GM19463 (cell line): ENCODE measurements at regions not wholly inside any gene's neighbourhood (a gene's known extent, or its start where the extent isn't known, plus 50 kb on each side); places are given as distances from the start of the nearest gene placed in this dataset.
"Not testable (repeated sequence)": the region's sequence is repeated elsewhere in the genome, so short reads cannot be mapped to it uniquely, and the experiment has no call there.

Source experiments
- ATAC-seq: cut with Tn5 transposase; IDR thresholded peaks from one replicate; pipeline ENCODE4 v1.9.1; 2021; ENCODE audit warnings: mild to moderate bottlenecking, moderate library complexity; ENCODE audit not compliant: unreplicated experiment

DNA sequence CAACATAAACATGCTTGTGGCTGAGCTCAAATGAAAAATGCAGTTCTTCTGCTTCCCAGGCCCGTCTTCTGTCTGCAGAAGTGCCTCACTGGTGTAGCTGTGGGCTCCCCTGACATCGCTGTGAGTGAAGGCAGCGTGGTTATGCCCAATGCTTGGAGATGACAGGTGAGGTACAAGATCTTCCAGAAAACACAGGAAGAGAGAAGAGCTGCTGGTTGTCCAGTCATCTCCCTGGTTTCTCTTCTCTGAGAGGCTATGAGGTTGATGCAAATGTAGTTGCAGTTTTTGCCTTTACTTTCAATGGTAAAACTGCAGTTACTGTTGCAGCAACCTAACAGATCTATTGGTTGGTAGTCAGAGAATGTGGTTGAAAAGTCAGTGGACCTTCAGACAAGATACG is 223.6 kb downstream of the GATA3 start:
- no peak for ATAC-seq

DNA sequence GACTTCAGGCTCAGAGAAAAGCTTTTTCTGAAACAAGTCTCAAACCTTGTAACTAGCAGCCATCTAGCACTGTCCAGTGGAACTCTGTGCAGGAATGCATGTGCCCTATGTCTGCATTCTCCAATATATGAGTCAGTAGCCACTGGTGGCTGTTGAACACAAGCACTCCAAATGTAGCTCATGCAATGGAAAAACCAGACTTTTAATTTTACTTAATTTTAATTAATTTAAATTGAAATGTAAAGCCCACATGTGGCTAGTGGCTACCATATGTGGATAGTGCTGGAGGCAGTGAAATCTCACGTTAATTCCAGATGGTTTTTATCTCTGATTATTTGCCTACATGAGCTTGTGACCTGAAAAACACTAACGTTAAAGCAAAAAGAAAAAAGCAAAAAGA is 225.1 kb downstream of the GATA3 start:
- no peak for ATAC-seq

DNA sequence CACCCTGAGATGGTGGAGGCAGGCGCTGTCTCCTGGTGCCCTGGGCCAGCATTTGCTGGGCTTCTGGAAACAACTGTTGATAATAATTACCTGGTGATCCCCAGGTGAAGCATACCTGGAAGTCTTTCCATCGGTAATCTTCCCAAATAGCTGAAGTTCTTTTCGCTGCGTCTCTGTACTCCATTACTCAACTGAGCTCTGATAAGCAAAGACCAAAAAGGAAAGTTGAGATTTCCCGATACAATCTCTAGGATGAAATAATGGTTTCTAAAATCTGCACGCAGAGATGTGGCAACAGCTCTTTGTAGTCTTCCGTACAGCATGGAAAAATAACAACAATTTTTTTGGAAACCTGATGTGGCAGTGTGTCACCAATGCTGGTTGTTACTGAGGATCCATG is 226.5 kb downstream of the GATA3 start:
- no peak for ATAC-seq

- no peak for ATAC-seq
Measured at GRCh38 chr10:8282340-8282739, 227.9 kb downstream of the GATA3 start.

- no peak for ATAC-seq
Measured at GRCh38 chr10:8283166-8283905, 228.8 kb downstream of the GATA3 start.

DNA sequence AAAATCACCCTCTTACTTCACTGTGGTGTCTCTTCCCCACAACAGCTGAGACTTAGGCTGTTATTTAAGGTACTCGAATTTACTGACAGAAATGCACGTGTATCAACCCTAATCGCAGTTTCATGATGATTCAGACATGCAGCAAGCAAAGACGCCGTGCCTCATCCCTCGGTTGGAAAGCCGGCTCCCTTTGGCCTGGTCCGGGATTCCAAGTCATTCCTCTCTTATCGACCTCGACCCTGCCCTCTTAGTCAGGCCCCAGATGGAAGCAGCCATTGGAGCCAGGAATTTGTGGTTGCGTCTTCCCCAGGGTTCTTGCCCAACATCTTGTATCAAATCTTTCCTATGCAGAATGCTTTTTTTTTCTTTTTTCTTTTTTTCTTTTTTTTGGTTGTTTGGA is 229.5 kb downstream of the GATA3 start:
- ATAC-seq = no peak

GRCh38 chr10:8285970-8286369 is 231.5 kb downstream of the GATA3 start:
- ATAC-seq = not testable (repeated sequence)

DNA sequence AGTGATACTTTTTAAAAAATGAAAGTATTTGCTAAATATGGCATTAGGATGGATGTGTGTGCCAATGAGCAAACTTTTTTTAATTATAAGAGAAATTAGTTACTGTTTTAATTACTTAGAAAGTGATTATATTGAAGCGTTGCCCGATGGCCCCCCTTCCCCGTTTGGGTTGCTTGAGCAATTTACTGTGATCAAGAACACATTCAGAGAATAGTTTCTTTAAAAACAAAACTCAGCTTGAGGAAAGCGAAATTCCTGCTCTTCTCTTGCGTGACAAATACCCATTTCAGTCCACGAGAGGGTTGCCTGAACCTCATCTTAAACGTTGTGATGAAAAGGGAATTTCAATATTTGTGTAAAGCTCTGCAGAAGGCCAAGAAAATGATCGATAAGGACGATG is 234.1 kb downstream of the GATA3 start:
- ATAC-seq = no peak

DNA sequence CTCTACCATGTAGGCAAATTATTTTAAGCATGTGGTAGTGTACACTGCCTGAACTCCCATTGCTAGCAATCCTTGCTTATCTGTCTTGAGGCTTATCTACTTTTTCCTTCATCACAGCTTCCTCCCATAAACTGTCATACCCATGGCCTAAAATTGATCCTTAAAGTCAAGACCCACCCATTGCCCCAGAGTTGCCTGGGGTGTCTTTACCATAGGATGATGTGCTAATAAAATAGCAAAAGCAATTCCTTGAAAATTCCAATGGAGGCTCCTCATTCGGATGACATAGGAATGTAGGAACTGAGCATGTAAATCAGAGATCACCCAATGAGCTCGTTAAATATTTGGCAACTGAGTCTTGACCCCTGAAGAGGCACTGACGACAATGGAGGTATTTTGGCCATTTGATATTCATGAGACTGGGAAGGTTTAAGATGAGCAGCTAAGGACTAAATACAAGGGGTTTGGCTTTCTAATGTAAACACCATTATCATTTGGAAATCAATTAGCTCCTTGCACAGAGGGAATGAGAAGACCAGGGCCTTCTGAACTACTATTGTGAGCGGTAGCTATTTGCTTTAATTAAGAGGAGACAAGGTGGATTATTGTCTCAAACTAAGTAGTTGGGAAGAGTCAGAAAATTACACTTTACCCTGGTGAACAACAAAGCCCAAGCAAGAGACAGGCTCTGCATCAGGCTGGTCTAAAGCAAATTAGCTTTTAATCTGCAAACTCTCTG is 234.9 kb downstream of the GATA3 start:
- no peak for ATAC-seq

DNA sequence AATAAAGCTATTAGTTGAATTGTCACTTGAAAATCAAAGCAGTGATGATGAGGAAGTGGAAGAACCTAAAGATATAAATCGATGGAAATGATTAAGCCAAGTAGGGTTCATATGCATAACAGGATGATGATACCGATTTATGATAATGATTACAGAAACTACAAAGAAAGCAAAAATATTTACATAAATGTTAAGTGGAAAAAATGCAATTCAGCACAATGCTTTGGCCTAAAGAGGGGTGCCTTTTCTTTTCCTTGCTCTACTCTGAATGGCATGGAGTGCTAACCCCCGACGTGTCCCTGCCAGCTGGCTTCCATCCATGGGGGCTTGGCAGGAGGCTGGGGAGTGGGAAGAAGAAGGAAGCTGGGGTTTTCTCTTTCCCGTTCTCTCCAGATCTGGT is 240.3 kb downstream of the GATA3 start:
- no peak for ATAC-seq

DNA sequence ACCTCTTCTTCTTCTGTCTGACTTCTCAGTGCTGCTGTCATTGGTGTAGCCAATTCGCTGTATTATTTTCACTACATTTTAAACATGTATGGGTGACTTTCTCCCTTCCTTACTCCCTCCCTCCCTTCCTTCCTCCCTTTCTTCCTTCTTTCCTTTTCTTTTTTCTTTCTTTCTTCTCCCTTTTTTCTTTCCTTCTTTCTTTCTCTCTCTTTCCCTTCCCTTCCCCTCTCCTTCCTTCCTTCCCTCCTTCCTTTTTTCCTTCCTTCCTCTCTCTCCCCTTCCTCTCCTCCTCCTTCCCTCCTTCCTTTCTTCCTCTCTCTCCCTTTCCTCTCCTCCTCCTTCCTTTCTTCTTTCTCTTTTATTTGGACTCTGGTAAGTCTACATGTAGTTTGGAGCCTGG is 240.8 kb downstream of the GATA3 start:
- ATAC-seq = no peak

- ATAC-seq = no peak
Measured at GRCh38 chr10:8296090-8296733, 241.7 kb downstream of the GATA3 start.

DNA sequence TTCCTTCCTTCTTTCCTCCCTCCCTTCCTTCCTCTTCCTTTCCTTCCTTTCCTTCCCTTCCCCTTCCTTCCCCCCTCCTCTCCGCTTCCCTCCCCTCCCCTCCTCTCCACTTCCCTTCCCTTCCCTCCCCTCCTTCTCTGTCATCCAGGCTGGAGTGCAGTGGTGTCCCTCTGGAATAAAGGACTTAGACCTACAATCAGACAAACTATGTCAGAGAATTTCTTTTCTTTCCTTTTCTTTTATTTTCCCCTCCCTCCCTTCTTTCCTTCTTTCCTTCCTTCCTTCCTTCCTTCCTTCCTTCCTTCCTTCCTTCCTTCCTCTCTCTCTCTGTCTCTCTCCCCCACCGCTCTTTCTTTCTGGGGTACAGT is 242.2 kb downstream of the GATA3 start:
- no peak for ATAC-seq

- ATAC-seq = no peak
Measured at GRCh38 chr10:8297107-8297506, 242.6 kb downstream of the GATA3 start.

- no peak for ATAC-seq
Measured at GRCh38 chr10:8297959-8298358, 243.5 kb downstream of the GATA3 start.

GRCh38 chr10:8298896-8299570 is 244.5 kb downstream of the GATA3 start:
- ATAC-seq = no peak

DNA sequence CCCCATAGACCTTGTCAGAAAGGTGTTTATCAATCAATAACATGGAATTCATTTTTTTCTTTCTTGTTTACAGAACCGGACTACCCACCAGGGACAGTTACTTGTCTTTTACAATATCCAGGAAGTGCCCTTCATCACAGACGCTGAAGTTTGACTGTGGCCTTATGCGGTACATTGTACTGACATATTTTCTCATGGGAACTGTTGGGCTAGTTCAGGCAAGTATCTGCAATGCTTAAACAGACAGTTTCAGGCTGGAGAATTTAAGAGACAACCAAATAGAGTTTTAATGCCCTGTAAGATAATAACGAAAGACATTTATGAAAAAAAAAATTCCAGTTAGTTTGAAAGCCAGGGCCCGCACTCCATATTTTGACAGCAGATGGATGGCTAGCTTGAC is 246.4 kb downstream of the GATA3 start:
- ATAC-seq = no peak

- no peak for ATAC-seq
Measured at GRCh38 chr10:8301333-8301732, 246.8 kb downstream of the GATA3 start.

DNA sequence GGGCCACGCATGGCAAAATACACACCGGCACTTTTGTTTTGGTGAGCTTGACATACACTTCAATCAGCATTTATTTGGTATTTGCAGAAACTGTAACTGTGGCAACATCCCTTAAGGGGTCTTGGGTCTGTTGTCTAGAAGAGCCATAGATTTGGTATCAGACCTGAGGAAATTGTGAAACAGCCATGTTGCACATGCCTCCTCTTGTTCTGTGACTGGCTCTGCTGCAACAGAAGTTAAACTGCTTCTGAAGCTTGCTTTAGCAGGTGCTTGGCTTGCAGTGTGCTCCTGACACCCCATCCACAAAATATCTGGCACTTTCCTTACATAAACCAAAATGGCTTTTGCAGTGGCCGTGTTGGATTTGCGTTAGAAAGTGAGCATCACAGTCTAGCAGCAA is 247.3 kb downstream of the GATA3 start:
- no peak for ATAC-seq

DNA sequence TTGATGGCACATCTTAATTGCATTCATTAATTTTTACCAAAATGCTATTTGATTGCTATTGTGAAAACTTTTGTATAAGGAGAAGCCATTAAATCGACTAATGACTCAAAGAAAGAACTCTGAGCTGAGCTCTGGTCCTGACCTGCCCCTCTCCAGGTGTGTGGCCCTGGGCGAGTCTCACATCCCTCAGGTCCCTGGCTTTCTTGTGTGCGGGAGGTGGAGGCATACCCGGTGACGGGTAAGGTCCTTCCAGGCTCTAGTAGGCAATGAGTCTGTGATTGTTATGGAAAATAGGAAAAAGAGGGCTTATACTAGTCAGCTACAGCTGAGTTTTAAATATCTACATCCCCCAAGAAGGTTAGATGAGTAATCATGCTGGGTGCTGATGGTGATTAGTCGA is 248.1 kb downstream of the GATA3 start:
- no peak for ATAC-seq

DNA sequence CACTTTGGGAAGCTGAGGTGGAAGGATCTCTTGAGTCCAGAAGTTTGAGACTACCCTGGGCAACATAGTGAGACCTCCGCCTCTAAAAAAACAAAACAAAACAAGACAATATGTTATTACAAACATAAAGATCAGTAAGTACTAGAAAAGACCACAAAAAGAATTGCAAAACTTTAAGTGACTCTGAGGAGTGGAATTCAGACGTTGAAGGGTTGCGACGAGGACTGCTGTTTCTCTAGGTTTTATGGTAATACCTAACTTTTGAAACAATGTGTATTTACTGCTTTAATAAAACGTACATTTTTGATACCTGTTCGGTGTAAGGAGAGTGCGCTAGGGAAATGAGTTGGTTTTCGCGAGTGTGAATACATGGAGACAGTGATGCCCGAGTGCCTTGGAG is 250.4 kb downstream of the GATA3 start:
- no peak for ATAC-seq
